Keratinocyte (primary cell): ENCODE measurements at regions not wholly inside any gene's neighbourhood (a gene's known extent, or its start where the extent isn't known, plus 50 kb on each side); places are given as distances from the start of the nearest gene placed in this dataset.

Experiments used
- DNase-seq: peaks from one replicate; pipeline ENCODE4 v3.0.0-alpha.2; 2011; ENCODE audit warnings: low read depth, missing footprints, low spot score
- FAIRE-seq: peaks from 2 replicates; lab custom pipeline; 2011; peaks lifted over from hg19 to GRCh38; lab: Jason Lieb, UNC
- H2AFZ ChIP-seq: 2 replicates; pipeline ENCODE4 v1.6.0; 2012; ENCODE audit warnings: low read length, control low read depth, inconsistent platforms; ENCODE audit not compliant: control insufficient read depth
- H3K27ac ChIP-seq: 2 replicates; pipeline ENCODE4 v1.5.1; 2011; ENCODE audit warnings: low read length; ENCODE audit not compliant: control insufficient read depth, insufficient read depth
- H3K27me3 ChIP-seq: 3 replicates; pipeline ENCODE4 v1.6.0; 2011; ENCODE audit warnings: low read length; ENCODE audit not compliant: control insufficient read depth, insufficient read depth; ENCODE audit errors: extremely low read depth
- H3K36me3 ChIP-seq, 2 experiments: 2 replicates in 1 of 2; 3 replicates in 1 of 2; pipeline ENCODE4 v1.5.1; 2011; ENCODE audit warnings: low read length in 2 of 2, mild to moderate bottlenecking in 1 of 2; ENCODE audit not compliant: control insufficient read depth in 2 of 2, insufficient read depth in 2 of 2; ENCODE audit errors: extremely low read depth in 1 of 2
- H3K4me1 ChIP-seq: 3 replicates; pipeline ENCODE4 v1.5.1; 2011; ENCODE audit warnings: low read length; ENCODE audit not compliant: control insufficient read depth, insufficient read depth; ENCODE audit errors: extremely low read depth
- H3K4me2 ChIP-seq: 3 replicates; pipeline ENCODE4 v1.6.0; 2011; ENCODE audit warnings: low read depth, low read length; ENCODE audit not compliant: control insufficient read depth, insufficient read depth; ENCODE audit errors: extremely low read depth
- H3K4me3 ChIP-seq, 3 experiments: fragments of 200-600 bp in 1 of 3; sonication (generic) in 1 of 3; 2 replicates in 2 of 3; 3 replicates in 1 of 3; pipeline ENCODE4 v1.5.1; 2011 to 2016; ENCODE audit warnings: low read length in 3 of 3, mild to moderate bottlenecking in 3 of 3, control low read depth in 2 of 3, inconsistent platforms in 1 of 3, low read depth in 1 of 3, mixed read lengths in 1 of 3, mixed run types in 1 of 3, moderate library complexity in 1 of 3; ENCODE audit not compliant: control insufficient read depth in 2 of 3, insufficient read depth in 2 of 3; ENCODE audit errors: extremely low read depth in 1 of 3
- H3K79me2 ChIP-seq: 2 replicates; pipeline ENCODE4 v1.6.0; 2012; ENCODE audit warnings: low read length; ENCODE audit not compliant: control insufficient read depth, insufficient read depth
- H3K9ac ChIP-seq: 3 replicates; pipeline ENCODE4 v1.6.0; 2011; ENCODE audit warnings: low read length; ENCODE audit not compliant: control insufficient read depth, insufficient read depth; ENCODE audit errors: extremely low read depth
- H3K9me1 ChIP-seq: 3 replicates; pipeline ENCODE4 v1.6.0; 2011; ENCODE audit warnings: low read length; ENCODE audit not compliant: control insufficient read depth, insufficient read depth; ENCODE audit errors: extremely low read depth
- H3K9me3 ChIP-seq: 2 replicates; pipeline ENCODE4 v1.5.1; 2012; ENCODE audit warnings: low read depth, low read length; ENCODE audit not compliant: control insufficient read depth
- H4K20me1 ChIP-seq: 3 replicates; pipeline ENCODE4 v1.6.0; 2011; ENCODE audit warnings: low read length; ENCODE audit not compliant: control insufficient read depth, insufficient read depth; ENCODE audit errors: extremely low read depth
- EZH2 ChIP-seq: IDR thresholded peaks from one replicate; pipeline ENCODE4 v1.6.1; 2012; ENCODE audit warnings: inconsistent platforms, mild to moderate bottlenecking, low read length, moderate library complexity
- dilution Hi-C: fragments of 300-500 bp; cut with MboI; formaldehyde crosslinking; loops from one replicate; pipeline ENCODE4 v1.7.0; 2020; ENCODE audit warnings: low sequenced_read_pairs; ENCODE audit not compliant: extremely low pct_ligation_motif_present
- TF ChIP-seq, protein P1 (sequence below), 3 experiments: IDR thresholded peaks in 1 of 3; conservative IDR thresholded peaks in 1 of 3; optimal IDR thresholded peaks in 1 of 3; 2 replicates in 2 of 3; 3 replicates in 1 of 3; pipeline versions ENCODE3 to v1.5.1; 2011; ENCODE audit warnings: low read length in 3 of 3, mild to moderate bottlenecking in 3 of 3, moderate library complexity in 2 of 3, control low read depth in 1 of 3, inconsistent platforms in 1 of 3; ENCODE audit not compliant: insufficient read depth in 2 of 3; ENCODE audit errors: extremely low read depth in 1 of 3

DNA sequence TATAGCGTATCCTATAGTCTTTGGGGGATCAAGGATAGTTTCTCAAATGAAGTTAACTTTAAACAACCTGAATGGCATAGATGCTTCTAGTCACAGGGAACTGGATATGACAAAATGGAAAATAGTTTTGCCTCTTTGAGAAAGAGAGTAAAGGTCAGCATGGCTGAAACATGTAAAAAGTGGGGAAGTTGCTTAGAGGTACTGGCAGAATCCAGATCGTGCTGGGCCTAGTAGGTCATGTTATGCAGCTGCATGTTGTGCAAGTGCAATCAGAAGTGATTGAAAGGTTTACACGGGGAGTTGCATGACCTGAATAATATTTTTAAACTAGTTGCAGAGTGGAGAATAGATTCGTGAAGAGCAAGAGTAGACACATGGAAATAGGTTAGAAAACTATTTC, 201.1 kb upstream of the HDAC9 start:
- H3K27ac ChIP-seq: no peak overlapping the region
- dilution Hi-C loops: no loop called here

DNA sequence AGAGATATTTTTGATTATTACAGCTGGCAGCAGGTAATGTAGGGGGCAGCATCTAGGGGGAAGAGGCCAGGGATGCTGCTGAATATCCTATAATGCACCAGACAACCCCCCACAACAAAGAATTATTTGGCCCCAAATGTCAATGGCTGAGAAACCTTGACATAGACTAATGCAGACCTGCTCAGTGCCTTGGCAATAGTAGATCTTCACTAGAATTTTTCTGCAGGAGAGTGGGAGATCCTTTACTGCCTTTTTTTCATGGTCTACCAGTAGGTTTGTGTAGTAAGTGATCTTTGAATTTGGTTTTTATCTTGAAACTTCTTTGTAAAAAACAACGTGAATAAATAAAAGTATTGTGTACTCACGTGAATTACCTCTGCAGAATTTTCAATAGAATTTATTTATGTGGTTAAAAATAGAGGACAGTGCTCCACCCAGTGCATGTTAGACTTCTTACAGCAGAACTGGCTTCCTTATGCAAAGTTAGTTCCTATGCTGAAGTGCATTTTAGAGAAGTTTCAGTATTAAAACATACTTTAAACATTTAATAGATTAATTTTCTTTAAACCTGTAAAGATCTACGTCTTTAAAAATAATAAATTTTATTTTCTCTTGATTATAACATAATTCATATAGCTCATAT, 199.6 kb upstream of the HDAC9 start:
- Histone ChIP-seq H3K9me1 (no peaks in the 10 kb centered on the region), H3K4me2 (no peak overlapping the region), H3K9ac (no peak overlapping the region), H3K79me2 (no peaks in the 10 kb centered on the region), H3K36me3 (no peaks in the 10 kb centered on the region), H3K4me1 (no peaks in the 10 kb centered on the region), H3K9me3 (no peaks in the 10 kb centered on the region), H4K20me1 (no peaks in the 10 kb centered on the region), H3K27ac (no peak overlapping the region), H3K4me3 (no peak overlapping the region), H3K27me3 (no peaks in the 10 kb centered on the region), H2AFZ (no peak overlapping the region)
- dilution Hi-C loops: no loop called here
- DNase-seq: no peak
- TF ChIP-seq EZH2: no peak
- TF ChIP-seq, protein P1, sequence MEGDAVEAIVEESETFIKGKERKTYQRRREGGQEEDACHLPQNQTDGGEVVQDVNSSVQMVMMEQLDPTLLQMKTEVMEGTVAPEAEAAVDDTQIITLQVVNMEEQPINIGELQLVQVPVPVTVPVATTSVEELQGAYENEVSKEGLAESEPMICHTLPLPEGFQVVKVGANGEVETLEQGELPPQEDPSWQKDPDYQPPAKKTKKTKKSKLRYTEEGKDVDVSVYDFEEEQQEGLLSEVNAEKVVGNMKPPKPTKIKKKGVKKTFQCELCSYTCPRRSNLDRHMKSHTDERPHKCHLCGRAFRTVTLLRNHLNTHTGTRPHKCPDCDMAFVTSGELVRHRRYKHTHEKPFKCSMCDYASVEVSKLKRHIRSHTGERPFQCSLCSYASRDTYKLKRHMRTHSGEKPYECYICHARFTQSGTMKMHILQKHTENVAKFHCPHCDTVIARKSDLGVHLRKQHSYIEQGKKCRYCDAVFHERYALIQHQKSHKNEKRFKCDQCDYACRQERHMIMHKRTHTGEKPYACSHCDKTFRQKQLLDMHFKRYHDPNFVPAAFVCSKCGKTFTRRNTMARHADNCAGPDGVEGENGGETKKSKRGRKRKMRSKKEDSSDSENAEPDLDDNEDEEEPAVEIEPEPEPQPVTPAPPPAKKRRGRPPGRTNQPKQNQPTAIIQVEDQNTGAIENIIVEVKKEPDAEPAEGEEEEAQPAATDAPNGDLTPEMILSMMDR (optimal IDR thresholded peaks at IDR 0.05 in 1 of 3, IDR thresholded peaks at IDR 0.05 in 1 of 3, conservative IDR thresholded peaks at IDR 0.05 in 1 of 3; ENCODE audit: extremely low read depth in 1 of 3, insufficient read depth in 2 of 3, low read length in 3 of 3): no peak
- no peak for FAIRE-seq

More for the DNA sequence above, 201.1 kb upstream of the HDAC9 start:
- DNase-seq (no peak), FAIRE-seq (no peak)
- Histone ChIP-seq H3K9me3 (no peaks in the 10 kb centered on the region), H3K27me3 (no peaks in the 10 kb centered on the region), H3K79me2 (no peaks in the 10 kb centered on the region), H3K4me2 (no peak overlapping the region), H2AFZ (no peak overlapping the region), H3K36me3 (no peaks in the 10 kb centered on the region), H4K20me1 (no peaks in the 10 kb centered on the region), H3K9ac (no peak overlapping the region), H3K9me1 (no peaks in the 10 kb centered on the region), H3K4me3 (no peak overlapping the region), H3K4me1 (no peaks in the 10 kb centered on the region)
- TF ChIP-seq, protein P1 (optimal IDR thresholded peaks at IDR 0.05 in 1 of 3, IDR thresholded peaks at IDR 0.05 in 1 of 3, conservative IDR thresholded peaks at IDR 0.05 in 1 of 3; ENCODE audit: extremely low read depth in 1 of 3, insufficient read depth in 2 of 3, low read length in 3 of 3): no peak
- TF ChIP-seq EZH2: no peak
